ENCODE measurements at regions not wholly inside any gene's neighbourhood (a gene's known extent, or its start where the extent isn't known, plus 50 kb on each side); places are given as distances from the start of the nearest gene placed in this dataset.

DNA sequence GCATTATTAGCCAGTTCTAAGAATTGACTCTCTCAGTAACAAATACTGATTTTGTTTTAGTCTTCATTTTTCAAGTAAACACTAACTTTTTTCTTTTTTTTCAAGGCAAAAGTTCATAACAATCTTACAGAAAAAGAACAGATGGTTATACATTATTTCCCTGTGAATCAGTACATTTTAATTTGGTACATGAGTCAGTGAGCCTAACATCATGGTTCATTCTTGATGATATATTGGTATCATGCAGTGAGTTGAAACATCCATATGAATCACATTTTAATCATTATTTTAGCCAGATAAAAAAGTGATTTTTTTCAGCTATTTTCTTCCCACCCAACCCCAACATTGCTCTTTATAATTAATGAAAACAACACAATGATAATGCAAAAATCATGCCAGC, 184.3 kb upstream of the TACR3 start (continued):
- TF ChIP-seq, protein P1, sequence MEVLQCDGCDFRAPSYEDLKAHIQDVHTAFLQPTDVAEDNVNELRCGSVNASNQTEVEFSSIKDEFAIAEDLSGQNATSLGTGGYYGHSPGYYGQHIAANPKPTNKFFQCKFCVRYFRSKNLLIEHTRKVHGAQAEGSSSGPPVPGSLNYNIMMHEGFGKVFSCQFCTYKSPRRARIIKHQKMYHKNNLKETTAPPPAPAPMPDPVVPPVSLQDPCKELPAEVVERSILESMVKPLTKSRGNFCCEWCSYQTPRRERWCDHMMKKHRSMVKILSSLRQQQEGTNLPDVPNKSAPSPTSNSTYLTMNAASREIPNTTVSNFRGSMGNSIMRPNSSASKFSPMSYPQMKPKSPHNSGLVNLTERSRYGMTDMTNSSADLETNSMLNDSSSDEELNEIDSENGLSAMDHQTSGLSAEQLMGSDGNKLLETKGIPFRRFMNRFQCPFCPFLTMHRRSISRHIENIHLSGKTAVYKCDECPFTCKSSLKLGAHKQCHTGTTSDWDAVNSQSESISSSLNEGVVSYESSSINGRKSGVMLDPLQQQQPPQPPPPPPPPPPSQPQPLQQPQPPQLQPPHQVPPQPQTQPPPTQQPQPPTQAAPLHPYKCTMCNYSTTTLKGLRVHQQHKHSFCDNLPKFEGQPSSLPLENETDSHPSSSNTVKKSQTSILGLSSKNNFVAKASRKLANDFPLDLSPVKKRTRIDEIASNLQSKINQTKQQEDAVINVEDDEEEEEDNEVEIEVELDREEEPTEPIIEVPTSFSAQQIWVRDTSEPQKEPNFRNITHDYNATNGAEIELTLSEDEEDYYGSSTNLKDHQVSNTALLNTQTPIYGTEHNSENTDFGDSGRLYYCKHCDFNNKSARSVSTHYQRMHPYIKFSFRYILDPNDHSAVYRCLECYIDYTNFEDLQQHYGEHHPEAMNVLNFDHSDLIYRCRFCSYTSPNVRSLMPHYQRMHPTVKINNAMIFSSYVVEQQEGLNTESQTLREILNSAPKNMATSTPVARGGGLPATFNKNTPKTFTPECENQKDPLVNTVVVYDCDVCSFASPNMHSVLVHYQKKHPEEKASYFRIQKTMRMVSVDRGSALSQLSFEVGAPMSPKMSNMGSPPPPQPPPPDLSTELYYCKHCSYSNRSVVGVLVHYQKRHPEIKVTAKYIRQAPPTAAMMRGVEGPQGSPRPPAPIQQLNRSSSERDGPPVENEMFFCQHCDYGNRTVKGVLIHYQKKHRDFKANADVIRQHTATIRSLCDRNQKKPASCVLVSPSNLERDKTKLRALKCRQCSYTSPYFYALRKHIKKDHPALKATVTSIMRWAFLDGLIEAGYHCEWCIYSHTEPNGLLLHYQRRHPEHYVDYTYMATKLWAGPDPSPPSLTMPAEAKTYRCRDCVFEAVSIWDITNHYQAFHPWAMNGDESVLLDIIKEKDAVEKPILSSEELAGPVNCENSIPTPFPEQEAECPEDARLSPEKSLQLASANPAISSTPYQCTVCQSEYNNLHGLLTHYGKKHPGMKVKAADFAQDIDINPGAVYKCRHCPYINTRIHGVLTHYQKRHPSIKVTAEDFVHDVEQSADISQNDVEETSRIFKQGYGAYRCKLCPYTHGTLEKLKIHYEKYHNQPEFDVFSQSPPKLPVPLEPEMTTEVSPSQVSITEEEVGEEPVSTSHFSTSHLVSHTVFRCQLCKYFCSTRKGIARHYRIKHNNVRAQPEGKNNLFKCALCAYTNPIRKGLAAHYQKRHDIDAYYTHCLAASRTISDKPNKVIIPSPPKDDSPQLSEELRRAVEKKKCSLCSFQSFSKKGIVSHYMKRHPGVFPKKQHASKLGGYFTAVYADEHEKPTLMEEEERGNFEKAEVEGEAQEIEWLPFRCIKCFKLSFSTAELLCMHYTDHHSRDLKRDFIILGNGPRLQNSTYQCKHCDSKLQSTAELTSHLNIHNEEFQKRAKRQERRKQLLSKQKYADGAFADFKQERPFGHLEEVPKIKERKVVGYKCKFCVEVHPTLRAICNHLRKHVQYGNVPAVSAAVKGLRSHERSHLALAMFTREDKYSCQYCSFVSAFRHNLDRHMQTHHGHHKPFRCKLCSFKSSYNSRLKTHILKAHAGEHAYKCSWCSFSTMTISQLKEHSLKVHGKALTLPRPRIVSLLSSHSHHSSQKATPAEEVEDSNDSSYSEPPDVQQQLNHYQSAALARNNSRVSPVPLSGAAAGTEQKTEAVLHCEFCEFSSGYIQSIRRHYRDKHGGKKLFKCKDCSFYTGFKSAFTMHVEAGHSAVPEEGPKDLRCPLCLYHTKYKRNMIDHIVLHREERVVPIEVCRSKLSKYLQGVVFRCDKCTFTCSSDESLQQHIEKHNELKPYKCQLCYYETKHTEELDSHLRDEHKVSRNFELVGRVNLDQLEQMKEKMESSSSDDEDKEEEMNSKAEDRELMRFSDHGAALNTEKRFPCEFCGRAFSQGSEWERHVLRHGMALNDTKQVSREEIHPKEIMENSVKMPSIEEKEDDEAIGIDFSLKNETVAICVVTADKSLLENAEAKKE (CRISPR knock-in tag; IDR thresholded peaks at IDR 0.05), result no peak
- TF ChIP-seq ZNF331 (CRISPR knock-in tag; IDR thresholded peaks at IDR 0.05; ENCODE audit: low read depth), result no peak

DNA sequence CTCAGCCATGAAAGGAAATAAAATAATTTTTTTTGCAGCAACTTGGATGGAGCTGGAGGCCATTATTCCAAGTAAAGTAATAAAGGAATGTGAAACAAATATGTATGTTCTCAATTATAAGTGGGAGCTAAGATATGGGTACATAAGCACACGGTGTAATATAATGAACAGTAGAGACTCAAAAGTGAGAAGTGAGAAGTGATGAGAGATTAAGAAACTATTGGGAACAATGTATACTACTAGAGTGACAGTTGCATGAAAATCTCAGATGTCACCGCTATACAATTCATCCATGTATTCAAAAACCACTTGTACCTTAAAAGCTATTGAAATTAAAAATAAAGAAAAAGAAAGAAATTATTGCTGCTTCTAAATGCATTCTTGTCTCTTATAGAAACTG, 182.9 kb upstream of the TACR3 start:
- H3K9me3 Mint-ChIP-seq, result peaks cover 7% of the 10 kb centered on the region; the same call in 1 of the 3 replicates
- TF ChIP-seq JUNB (IDR thresholded peaks at IDR 0.05; ENCODE audit: unreplicated experiment) (no peak), POLR2AphosphoS5 (IDR thresholded peaks at IDR 0.05; ENCODE audit: low read depth) (no peak), EZH2phosphoT487 (IDR thresholded peaks at IDR 0.05; ENCODE audit: unreplicated experiment) (no peak), ZNF114 (CRISPR knock-in tag; IDR thresholded peaks at IDR 0.05) (no peak)
- TF ChIP-seq, protein P2, sequence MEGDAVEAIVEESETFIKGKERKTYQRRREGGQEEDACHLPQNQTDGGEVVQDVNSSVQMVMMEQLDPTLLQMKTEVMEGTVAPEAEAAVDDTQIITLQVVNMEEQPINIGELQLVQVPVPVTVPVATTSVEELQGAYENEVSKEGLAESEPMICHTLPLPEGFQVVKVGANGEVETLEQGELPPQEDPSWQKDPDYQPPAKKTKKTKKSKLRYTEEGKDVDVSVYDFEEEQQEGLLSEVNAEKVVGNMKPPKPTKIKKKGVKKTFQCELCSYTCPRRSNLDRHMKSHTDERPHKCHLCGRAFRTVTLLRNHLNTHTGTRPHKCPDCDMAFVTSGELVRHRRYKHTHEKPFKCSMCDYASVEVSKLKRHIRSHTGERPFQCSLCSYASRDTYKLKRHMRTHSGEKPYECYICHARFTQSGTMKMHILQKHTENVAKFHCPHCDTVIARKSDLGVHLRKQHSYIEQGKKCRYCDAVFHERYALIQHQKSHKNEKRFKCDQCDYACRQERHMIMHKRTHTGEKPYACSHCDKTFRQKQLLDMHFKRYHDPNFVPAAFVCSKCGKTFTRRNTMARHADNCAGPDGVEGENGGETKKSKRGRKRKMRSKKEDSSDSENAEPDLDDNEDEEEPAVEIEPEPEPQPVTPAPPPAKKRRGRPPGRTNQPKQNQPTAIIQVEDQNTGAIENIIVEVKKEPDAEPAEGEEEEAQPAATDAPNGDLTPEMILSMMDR (conservative IDR thresholded peaks at IDR 0.05; ENCODE audit: low read depth in 2 of 2), result no peak
- TF ChIP-seq, protein P3, sequence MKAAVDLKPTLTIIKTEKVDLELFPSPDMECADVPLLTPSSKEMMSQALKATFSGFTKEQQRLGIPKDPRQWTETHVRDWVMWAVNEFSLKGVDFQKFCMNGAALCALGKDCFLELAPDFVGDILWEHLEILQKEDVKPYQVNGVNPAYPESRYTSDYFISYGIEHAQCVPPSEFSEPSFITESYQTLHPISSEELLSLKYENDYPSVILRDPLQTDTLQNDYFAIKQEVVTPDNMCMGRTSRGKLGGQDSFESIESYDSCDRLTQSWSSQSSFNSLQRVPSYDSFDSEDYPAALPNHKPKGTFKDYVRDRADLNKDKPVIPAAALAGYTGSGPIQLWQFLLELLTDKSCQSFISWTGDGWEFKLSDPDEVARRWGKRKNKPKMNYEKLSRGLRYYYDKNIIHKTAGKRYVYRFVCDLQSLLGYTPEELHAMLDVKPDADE (IDR thresholded peaks at IDR 0.05), result no peak

More for the DNA sequence above, 182.9 kb upstream of the TACR3 start:
- peaks cover 6% of the 10 kb centered on the region; the same call in 1 of the 2 replicates for H3K9me2 ChIP-seq (ENCODE audit: insufficient read depth)
- no peak for ATAC-seq
- H3K4me1 ChIP-seq (ENCODE audit: insufficient read depth), result no peaks in the 10 kb centered on the region
- no peak overlapping the region for H3K4me3 ChIP-seq
- no peak overlapping the region for H3K27ac ChIP-seq (ENCODE audit: low read depth)
- H2AFZ ChIP-seq, result no peak overlapping the region
- no peaks in the 10 kb centered on the region for H3K27me3 Mint-ChIP-seq (ENCODE audit: insufficient read depth, low read depth, poor library complexity)
- no peaks in the 10 kb centered on the region for H3K36me3 ChIP-seq (ENCODE audit: insufficient read depth)
- no peak overlapping the region for H3K4me3 Mint-ChIP-seq
- no peak overlapping the region for H3K4me2 ChIP-seq
- no peaks in the 10 kb centered on the region for H3K4me1 Mint-ChIP-seq
- H3K36me3 Mint-ChIP-seq (ENCODE audit: low read depth), result peaks cover 4% of the 10 kb centered on the region; the same call in 1 of the 3 replicates
- H3F3A ChIP-seq (replicated peaks; ENCODE audit: low read depth), result no peaks in the 10 kb centered on the region
- no peak for DNase-seq (ENCODE audit: low spot score)
- H4K20me1 ChIP-seq (replicated peaks; ENCODE audit: insufficient read depth), result no peaks in the 10 kb centered on the region
- H3K79me2 ChIP-seq (replicated peaks; ENCODE audit: insufficient read depth), result no peaks in the 10 kb centered on the region
- H3K27ac Mint-ChIP-seq, result no peak overlapping the region
- H3K27me3 ChIP-seq (ENCODE audit: insufficient read depth), result no peaks in the 10 kb centered on the region

Data from GM23338 (cell line).